HG02642 (cell line): ENCODE measurements at regions not wholly inside any gene's neighbourhood (a gene's known extent, or its start where the extent isn't known, plus 50 kb on each side); places are given as distances from the start of the nearest gene placed in this dataset.

Source experiments
- ATAC-seq: cut with Tn5 transposase; IDR thresholded peaks from one replicate; pipeline ENCODE4 v1.9.1; 2021; ENCODE audit warnings: mild to moderate bottlenecking; ENCODE audit not compliant: unreplicated experiment, poor library complexity

DNA sequence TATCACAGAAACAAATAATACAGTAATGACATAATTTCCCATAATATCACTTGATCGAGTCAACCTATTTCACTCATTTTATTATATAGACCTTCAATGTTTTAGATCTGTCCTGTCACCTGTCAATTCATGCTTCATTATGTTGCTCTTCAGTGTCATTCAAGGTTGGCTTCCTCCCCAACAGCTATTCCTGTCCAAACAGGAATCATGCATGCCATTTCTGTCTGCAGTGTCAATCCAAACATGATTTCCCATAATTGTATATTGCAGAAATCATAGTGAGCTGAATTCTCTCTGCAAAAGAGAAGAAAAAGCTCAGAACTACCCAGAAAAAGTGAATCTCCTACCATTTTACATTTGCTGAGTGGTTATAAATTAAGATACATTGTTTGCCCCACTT is 628.6 kb downstream of the NR4A2 start:
- no peak for ATAC-seq

DNA sequence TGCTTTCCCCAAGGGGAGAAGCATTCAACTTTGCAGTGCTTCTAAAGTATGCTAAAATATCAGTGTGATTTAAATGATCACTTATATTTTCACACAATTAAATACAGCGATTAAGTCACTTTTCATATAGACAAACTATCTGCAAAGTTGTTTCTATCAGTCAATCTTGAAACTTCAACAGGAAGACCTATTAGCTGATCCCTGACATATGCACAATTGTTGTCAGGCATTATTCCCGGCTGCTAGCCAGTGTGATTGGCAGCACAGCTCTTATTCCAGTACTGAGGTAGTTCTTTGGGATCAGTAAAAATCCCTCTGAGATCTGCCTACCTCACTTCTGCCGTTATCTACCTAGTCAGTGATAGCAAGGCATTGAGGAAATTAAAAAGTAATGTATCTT is 629.5 kb downstream of the NR4A2 start:
- ATAC-seq = no peak

DNA sequence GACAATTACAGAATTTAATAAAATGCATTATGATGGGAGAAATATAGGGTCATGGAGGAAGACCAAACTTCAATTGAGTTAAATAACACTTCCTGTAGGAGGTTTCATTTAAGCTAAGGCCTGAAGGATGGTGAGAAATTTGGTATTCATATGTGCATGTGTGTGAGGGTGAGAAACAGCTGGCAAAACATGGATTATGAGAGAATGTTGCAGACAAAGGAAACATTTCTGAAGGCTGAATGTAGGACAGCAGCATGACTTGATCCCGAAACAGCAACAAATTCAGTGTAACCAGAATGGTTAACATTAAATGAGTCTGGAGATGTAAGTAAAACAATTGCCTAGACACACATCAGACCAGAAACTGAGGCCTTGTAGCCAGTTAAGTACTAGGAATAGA is 630.8 kb downstream of the NR4A2 start:
- no peak for ATAC-seq

DNA sequence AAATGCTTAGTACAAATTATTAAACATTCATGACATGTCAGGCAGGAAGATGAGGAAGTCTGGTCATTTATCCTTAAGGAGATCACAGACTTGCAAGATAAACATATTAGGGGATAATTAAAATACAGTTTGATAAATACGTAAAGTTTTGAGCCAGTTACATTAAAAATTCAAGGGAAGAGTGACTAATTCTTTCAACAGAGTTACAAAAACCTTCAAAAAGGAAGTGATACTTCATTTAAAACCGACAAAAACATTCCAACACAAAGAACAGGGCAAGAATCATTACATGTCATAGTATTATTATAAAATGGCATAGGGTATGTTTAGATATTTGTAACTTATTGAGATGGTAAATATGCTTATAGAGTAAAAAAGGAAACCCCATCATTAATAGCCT is 636.0 kb downstream of the NR4A2 start:
- ATAC-seq = no peak

DNA sequence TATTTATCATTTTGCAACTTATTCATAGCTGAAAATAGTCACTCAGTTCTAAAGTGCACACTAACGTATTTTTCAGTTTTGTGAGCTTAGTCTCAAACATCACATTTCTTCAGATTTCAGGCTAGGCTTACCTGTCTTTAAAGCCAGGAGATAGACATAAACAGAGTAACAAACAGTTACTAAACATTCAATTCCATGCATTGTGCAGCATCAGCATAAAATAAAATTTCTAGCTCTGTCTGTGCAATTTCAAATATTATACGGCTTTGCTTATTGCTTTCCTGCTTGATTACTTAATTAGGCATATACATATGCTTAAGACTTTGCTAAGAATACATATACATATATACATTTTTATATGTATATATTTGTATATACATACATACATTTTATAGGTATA is 637.0 kb downstream of the NR4A2 start:
- no peak for ATAC-seq

DNA sequence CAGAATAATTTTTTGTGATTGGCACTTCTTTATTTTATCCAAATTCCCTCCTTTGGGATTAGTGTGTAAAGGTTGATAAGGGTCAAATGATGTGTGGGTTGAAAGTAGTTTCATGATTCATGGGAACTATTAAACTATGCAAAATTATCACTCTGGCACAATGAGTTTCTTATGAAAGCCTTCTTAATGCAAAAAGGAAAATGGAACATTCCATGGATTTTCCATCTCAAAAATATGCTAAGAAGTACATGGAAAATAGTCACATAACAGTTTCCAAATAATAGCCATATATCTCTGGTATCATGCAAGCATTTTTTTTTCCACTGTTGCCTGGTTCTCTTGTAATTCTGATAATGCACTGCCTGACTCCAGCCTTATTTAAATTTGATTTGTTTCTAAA is 639.7 kb downstream of the NR4A2 start:
- no peak for ATAC-seq

DNA sequence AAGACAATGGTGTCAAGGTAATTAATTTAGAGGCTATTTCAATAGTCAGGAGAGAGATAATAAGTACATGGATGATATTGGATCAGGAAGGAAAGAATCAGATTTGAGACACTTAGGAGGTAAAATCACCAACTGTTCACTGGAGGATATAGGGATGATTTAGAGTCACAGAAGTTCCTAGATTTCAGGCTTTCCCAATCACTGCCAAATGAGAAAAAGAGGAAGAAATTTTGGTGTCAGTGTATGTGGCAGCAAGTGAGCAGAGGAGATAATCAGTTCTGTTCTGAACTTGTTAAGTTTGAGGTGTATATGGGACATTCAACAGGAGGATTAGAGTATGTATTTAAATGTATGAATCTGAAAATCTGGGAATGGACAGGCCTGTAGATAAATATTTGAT is 640.4 kb downstream of the NR4A2 start:
- ATAC-seq = no peak

DNA sequence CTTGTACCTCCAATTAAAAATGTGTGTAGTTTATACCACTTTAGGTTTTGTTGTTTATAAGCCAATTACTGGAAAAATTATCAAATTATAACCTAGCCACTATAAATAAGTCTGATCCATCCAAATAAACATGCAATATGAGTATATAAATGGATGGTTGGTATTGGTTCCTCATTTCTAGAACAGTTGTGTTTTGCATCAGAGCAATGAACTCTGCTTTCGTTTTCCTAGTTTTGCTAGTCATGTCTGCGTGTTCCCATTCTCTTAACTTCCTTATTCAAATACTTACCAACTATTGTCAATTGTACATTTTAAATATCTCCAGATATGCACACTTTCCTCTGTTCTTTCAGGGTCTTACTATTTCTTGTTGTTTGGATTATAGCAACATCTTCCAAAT is 641.7 kb downstream of the NR4A2 start:
- peak; percentile 84 for ATAC-seq

DNA sequence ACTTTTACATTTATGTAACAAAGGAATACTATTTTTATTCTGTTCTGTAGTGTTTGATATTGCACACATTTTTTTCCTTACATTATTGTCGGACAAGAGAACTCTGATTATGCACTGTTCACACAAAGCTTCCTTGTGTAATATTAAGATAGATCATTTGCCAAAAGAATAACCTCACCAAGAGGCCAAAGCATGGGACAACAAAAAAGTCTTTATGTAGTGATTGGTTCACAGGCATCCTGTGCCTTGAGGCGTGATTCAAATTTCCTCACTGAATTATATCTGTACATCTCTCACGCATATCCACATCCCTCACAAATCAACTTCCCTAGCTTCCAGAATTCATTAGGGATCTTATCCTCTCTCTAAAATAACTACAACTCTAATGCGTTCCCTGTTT is 642.7 kb downstream of the NR4A2 start:
- no peak for ATAC-seq

DNA sequence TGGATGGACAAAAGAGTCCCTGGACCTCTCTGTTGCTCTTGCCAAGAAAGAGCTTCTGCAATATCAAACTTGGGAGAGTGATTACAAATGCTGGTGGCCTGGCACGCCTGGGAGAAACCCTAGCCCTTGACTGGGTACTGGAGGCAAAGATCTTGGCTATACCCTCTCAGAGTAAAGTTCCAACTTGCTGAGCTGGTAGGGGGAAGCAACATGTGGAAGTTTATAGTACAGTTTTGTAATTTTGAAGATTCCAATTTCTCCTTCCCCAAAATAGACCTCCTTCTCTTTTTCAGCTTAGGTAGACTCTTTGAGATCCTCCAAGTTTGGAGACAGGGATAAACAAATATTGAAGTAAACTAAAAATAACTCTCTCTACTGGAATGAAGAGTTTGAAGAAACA is 645.3 kb downstream of the NR4A2 start:
- ATAC-seq = no peak

DNA sequence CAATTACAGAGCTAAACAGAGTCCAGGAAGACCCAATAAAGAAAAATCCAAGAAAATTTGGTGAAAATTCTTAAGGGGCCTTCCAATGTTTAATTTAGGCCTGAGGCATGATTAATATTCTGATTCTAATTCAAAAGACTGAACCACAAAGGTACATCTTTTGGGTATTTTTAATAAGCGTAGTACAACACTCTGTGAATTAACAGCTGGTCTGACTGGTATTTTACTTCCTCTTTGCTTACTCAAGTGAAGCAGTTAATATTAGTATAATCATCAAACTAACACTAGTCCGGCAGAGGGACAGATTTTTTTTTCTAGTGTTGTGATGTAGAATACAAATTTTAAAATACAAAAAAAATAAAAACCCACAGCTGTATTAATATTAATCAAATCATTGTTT is 652.9 kb downstream of the NR4A2 start:
- ATAC-seq = no peak

DNA sequence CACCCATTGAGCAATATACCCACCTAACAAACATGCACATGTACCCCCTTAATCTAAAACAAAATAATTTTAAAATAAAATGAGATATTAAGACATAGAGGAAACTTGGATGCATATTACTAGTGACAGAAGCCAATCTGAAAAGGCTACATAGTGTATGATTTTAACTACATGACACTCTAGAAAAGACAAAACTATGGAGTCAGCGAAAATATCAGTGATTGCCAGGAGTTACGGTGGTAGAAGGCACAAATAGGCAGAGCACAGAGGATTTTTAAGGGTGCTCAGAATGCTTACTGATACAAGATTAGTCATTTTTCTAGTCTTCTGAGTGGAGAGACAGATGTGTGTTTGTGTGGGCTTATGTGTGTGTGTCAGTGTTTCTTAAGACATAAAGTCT is 656.6 kb downstream of the NR4A2 start:
- no peak for ATAC-seq

DNA sequence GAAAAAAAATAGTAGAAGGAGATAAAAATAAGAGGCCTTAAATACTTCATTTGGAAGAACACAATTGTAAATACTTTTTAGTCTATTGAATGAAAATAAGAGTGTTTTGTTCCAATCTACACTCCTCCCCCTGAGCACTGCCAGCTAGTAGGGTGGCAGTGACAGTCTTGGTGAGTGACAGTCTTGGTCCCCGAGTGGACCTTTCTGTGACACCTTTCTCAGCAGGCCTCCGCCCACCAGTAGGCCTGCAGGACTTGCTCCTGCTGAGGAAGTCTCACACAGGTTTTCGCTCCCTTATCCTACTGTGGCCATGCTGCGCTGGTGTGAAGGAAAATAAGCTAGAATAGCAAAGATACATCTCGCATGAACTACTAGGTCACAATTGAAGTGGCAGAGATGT is 666.8 kb downstream of the NR4A2 start:
- ATAC-seq = no peak

DNA sequence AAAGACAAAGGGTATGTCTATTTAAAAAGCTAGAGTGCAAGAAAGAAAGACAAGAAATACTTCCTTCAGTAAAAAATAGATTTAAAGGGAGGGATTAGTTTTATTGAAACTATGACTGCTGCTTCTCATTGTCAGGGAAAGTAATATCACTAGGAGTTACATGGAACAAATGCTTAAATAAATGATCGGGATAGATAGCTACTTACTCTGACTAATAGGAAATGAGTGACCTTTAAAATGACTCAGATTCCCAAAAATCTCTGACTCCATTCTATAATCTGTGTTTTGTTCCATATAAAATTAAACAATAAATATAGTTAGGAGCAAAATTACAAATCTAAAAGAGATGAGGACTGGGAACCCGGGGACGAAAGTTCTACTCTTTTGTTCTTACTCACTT is 669.3 kb downstream of the NR4A2 start:
- no peak for ATAC-seq

DNA sequence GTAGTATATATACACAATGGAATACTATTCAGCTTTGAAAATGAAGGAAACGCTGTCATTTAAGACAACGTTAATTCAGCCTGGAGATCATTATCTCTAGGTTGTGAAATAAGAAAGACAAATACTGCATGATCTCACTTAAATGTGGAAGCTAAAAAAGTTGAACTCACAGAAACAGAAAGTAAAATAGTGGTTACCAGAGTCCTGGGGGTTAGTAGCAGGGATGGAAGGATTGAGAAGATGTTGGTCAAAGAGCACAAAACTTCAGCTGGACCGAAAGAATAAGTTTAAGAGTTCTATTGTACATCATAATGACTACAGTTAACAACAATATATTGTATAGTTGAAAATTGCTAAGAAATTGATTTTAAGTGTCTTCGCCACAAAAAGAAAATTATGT is 670.3 kb downstream of the NR4A2 start:
- ATAC-seq = no peak

DNA sequence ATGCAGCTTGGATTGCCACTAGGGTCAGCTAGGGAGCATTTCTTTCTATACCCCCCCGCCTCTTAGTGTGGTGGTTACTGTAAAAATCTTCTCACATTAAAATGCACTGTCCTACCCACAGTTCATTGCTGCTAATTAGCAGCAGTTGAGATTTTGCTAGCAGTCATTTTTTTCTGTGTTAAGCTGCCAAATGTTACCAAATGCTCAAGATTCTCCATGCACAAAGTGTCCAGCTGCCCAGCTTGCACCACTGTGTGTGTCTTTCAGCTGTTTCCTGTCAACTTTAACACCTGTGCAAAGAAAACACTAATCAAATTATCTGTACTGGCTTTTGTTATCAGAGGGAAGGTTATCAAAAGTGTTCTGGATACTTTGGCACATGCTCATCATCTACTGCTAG is 679.3 kb downstream of the NR4A2 start:
- no peak for ATAC-seq

DNA sequence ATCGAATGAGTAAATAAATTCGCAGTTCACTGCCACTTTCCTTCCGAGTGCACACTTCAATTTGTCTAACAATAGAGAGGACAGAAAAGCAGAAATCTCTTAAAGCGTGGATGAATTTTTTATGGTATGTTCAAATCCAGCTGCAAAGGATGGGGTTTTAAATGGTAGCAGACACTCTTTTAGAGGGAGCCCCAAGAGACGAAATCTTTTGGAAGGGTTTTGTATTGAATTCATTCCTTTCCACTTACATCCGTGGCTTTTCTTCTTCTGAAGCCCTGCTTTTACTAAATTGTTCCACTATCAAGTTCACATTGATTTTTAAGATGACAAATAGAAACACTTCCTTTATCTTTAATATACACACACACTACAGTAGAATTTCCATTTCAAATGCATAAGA is 680.7 kb downstream of the NR4A2 start:
- ATAC-seq = no peak

DNA sequence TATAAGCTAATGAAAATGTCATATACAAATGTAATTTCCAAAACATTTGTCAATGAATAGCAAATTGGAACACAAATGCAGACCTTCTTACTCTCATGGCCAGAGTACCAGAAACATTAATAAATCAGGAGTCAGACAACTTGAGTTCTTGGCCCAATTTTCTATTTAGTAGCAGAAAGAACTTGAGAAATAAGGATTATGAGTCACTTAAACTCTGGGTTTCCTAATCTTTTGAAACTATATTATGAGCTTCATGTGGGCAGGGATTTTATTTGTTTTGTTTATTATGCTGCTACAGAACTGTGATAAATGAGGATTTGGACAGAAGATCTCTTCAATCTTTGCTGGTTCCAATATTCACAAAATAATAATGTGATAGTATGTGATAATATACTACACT is 686.7 kb downstream of the NR4A2 start:
- no peak for ATAC-seq

DNA sequence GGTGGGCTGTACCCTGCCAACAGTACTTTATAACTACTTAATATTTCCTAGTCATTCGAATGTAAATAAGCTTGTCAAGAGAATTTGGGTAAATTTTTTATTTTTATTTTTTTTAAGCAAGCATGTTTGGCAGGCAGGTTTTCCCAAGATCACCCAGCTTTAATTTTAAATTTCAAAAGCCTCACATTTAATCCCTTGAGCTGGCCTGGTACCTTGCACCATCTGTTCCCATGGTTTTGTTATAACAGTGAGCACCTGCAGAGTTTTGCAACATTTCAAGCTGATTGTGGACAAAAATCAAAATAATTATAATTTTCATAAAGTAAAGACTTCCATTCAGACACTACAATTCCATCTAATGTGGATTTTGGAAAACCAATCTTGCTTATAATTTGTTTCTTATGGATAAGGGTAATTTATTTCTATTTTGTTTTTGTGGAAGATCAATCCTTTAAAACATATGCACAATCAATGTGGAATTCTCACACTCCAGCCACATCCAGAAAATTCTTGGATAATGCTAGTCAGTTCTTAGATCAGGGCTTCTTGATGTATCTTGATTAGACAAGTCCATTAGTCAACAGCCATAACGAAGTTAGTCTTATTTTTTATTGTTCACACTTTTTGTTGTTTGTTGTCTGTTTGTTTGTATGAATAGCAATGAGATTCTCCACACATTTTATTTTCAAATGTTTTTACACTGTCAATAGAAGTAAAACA is 689.3 kb downstream of the NR4A2 start:
- no peak for ATAC-seq

DNA sequence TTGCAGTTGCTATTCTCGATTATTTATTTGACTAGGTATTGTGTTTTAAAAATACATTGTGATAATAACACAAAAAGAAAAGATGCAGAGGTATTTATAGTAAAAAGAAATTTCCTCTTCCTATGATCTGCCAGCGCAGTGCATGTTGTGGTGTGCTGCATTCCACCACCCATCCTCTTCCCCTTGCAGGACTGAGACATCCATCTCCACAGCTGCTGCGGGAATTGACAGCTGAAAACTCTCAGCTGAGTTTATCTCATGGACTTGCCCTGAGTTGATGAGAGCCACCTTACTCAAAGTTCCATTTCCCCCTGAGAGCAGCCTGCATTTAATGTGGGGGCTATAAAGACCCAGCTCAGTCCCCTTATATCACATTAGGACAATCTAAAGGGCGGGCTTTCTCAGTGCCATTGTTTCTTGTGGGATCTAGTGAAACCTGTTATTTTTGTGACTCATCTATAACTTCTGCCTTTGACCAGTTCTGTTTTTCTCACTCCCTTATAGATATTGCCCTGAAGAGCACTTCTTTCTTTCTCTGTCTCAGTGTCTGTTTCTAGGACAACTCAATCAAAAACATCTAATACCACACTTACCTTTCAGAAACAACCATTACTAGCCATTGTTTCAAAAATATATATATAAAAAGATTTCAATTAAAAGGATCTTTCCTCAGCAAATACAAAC is 698.5 kb downstream of the NR4A2 start:
- peak; percentile 53 for ATAC-seq

DNA sequence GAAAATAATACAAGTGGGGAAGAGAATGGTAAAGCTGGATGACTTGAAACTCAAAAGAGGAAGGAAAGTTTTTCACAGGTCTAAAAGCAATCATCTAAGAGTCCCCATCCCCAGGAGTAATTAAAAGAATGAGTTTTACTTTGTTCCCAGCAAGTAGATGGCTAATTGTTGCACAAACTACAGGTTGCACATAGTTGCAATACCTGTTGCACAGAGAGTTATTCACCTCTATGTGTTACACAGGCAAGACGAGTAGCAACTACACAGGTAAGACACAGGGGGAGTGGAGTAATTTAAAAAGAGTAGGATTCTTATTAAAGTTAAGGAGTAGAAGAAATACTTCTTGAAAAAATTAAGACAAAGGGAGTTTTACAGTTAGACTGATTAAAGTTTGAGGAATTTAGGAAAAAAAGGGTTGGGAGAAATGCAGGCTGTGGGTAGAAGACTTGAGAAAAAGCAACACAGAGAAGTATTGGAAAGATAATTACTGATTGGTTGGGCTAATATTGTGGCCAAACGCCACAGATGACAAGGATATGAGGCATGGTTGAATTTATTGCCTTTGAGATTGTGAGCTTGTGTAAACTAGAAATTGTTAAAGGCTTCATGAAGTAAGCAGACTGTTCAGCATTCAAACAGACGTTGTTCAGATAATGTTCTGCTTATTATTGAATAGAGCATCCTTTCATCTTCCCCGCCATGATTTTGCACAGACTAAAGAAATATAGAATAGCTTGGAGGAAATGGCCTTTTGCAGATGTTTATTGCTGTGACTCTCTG is 699.3 kb downstream of the NR4A2 start:
- ATAC-seq = no peak

DNA sequence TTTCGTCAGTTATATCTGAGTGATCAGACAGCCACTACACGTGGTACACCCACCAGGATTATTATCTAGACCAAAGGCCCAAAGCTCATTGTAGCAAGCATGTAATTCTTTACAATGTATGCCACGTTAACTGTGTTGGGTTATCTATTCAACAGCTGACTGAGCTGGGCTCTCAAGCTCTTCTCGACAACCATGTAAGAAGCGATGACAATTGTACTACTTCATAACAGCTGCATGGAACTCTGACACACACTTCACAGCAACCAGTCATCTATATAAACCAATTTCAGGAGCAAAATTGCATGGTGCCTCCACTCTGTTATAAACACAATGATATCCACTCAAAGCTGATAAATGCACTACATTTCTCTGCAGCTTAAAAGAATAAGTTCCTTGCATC is 701.8 kb downstream of the NR4A2 start:
- no peak for ATAC-seq
